ENCODE measurements at regions not wholly inside any gene's neighbourhood (a gene's known extent, or its start where the extent isn't known, plus 50 kb on each side); places are given as distances from the start of the nearest gene placed in this dataset.

DNA sequence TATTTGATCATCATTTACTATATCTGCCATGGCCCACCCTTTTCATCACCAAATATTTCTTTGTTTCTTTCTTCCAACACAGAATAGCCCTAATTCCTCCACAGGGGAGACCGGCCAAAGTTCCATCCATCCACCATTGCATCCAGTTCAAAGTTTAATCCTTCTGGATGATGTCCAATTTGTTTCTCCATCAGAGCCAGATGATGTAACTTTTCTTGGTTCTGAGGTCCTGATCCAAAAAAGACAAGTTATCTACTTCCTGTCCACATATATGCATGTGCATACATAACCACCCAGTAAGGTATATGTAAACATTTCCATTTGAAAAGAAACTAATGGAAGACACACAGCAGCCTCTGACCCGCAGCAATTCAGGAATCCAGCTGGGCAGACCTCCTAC, 237.3 kb downstream of the SHOX2 start:
- TF ChIP-seq, protein P1, sequence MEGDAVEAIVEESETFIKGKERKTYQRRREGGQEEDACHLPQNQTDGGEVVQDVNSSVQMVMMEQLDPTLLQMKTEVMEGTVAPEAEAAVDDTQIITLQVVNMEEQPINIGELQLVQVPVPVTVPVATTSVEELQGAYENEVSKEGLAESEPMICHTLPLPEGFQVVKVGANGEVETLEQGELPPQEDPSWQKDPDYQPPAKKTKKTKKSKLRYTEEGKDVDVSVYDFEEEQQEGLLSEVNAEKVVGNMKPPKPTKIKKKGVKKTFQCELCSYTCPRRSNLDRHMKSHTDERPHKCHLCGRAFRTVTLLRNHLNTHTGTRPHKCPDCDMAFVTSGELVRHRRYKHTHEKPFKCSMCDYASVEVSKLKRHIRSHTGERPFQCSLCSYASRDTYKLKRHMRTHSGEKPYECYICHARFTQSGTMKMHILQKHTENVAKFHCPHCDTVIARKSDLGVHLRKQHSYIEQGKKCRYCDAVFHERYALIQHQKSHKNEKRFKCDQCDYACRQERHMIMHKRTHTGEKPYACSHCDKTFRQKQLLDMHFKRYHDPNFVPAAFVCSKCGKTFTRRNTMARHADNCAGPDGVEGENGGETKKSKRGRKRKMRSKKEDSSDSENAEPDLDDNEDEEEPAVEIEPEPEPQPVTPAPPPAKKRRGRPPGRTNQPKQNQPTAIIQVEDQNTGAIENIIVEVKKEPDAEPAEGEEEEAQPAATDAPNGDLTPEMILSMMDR (IDR thresholded peaks at IDR 0.05; ENCODE audit: insufficient read depth, low read length): no peak
- TF ChIP-seq POLR2AphosphoS5 (IDR thresholded peaks at IDR 0.05; ENCODE audit: low read depth) (no peak), SPI1 (IDR thresholded peaks at IDR 0.05; ENCODE audit: borderline replicate concordance, low read depth) (no peak)
- TF ChIP-seq, protein P2, sequence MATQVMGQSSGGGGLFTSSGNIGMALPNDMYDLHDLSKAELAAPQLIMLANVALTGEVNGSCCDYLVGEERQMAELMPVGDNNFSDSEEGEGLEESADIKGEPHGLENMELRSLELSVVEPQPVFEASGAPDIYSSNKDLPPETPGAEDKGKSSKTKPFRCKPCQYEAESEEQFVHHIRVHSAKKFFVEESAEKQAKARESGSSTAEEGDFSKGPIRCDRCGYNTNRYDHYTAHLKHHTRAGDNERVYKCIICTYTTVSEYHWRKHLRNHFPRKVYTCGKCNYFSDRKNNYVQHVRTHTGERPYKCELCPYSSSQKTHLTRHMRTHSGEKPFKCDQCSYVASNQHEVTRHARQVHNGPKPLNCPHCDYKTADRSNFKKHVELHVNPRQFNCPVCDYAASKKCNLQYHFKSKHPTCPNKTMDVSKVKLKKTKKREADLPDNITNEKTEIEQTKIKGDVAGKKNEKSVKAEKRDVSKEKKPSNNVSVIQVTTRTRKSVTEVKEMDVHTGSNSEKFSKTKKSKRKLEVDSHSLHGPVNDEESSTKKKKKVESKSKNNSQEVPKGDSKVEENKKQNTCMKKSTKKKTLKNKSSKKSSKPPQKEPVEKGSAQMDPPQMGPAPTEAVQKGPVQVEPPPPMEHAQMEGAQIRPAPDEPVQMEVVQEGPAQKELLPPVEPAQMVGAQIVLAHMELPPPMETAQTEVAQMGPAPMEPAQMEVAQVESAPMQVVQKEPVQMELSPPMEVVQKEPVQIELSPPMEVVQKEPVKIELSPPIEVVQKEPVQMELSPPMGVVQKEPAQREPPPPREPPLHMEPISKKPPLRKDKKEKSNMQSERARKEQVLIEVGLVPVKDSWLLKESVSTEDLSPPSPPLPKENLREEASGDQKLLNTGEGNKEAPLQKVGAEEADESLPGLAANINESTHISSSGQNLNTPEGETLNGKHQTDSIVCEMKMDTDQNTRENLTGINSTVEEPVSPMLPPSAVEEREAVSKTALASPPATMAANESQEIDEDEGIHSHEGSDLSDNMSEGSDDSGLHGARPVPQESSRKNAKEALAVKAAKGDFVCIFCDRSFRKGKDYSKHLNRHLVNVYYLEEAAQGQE (IDR thresholded peaks at IDR 0.05; ENCODE audit: insufficient replicate concordance, low read depth): no peak

Data from HL-60 (cell line).